Stomach (tissue), 8 donors: ENCODE measurements at regions not wholly inside any gene's neighbourhood (a gene's known extent, or its start where the extent isn't known, plus 50 kb on each side); places are given as distances from the start of the nearest gene placed in this dataset.

ENCODE experiments used
- DNase-seq, 2 donors: peaks; one replicate each; pipeline versions ENCODE4 v3.0.0 to v3.0.0-alpha.2; 2013 to 2019
- H3K27ac ChIP-seq, 5 donors: fragments of 200-600 bp in 4 of 5; sonication (generic) in 4 of 5; one replicate each; pipeline ENCODE4 v1.5.1; 2013 to 2019; ENCODE audit warnings: mild to moderate bottlenecking in 1 of 5, moderate library complexity in 1 of 5
- H3K27me3 ChIP-seq, 3 donors: fragments of 200-600 bp; sonication (generic); one replicate each; pipeline ENCODE4 v1.5.1; 2017 to 2019; ENCODE audit warnings: mixed run types in 1 of 3
- H3K36me3 ChIP-seq, 4 donors: fragments of 200-600 bp; sonication (generic); 1 replicate in 3 of 4; 2 replicates in 1 of 4; pipeline ENCODE4 v1.5.1; 2016 to 2019
- H3K4me1 ChIP-seq, 4 donors: fragments of 200-600 bp; sonication (generic); one replicate each; pipeline ENCODE4 v1.5.1; 2016 to 2019
- H3K4me3 ChIP-seq, 4 donors: fragments of 200-600 bp; sonication (generic) in 3 of 4; one replicate each; pipeline ENCODE4 v1.5.1; 2016 to 2019; ENCODE audit warnings: mild to moderate bottlenecking in 1 of 4
- H3K9me3 ChIP-seq, 4 donors: fragments of 200-600 bp; sonication (generic); one replicate each; pipeline ENCODE4 v1.5.1; 2016 to 2019
- EP300 ChIP-seq: sonication (generic); formaldehyde crosslinking; IDR thresholded peaks from one replicate; pipeline ENCODE4 v1.6.1; 2017; ENCODE audit warnings: antibody characterized with exemption
- POLR2A ChIP-seq, 4 donors: fragments of 450-650 bp; IDR thresholded peaks; one replicate each; pipeline ENCODE4 v1.6.1; 2016; ENCODE audit warnings: antibody characterized with exemption in 4 of 4, control low read depth in 2 of 4, mild to moderate bottlenecking in 1 of 4, moderate library complexity in 1 of 4
- POLR2AphosphoS5 ChIP-seq, 3 donors: sonication (generic); formaldehyde crosslinking; IDR thresholded peaks; one replicate each; pipeline ENCODE4 v1.6.1; 2016; ENCODE audit warnings: antibody characterized with exemption in 3 of 3
- WGBS, 5 donors: extraction: QIAGEN DNeasy Blood & Tissue Kit in 3 of 5; methylation state at CpG; one replicate each; pipeline versions ENCODE4 v1.1.5 to v1.1.7; 2013 to 2018; 5-methylcytosine and 5-hydroxymethylcytosine counted together
- intact Hi-C: fragments of 100-400 bp; cut with DNase I; formaldehyde crosslinking; loops from one replicate; pipeline ENCODE4 v1.15.1; 2023; ENCODE audit warnings: low total_unique reads
- TF ChIP-seq, protein P1 (sequence below), 7 experiments: fragments of 450-650 bp in 4 of 7; fragments of 200-600 bp in 3 of 7; sonication (generic) in 3 of 7; IDR thresholded peaks; one replicate each; pipeline ENCODE4 v1.5.1; 2016 to 2019; ENCODE audit warnings: antibody characterized with exemption in 7 of 7, control low read depth in 2 of 7, mild to moderate bottlenecking in 1 of 7
- donor health status: healthy with polysubstance abuse.
- donor health status: Bipolar disorder and iron deficiency.
- donor health status: healthy.

DNA sequence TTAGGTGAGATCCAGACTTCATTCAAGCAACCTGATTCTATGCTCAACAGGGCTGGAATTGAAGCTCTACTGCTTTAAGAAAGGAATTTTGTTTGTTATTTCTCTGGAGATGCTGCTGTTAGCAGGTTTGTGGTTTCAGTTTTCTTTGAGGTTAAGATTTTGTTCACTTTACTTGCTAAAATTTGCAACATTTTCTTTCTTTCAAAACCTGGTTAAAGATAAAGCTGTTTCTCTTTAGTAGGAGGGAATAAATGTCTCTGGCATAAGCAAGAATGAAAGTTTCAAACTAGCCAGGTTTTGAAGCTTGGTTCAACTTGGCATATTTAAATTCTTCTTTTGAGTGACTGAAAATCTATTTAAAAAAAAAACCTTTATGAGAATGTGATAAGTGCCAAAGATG is 660.6 kb upstream of the NR3C2 start:
- peaks cover 0 to 2% (median 0%) of the 10 kb centered on the region in 4 donors for H3K9me3 ChIP-seq
- intact Hi-C loops = no loop called here

DNA sequence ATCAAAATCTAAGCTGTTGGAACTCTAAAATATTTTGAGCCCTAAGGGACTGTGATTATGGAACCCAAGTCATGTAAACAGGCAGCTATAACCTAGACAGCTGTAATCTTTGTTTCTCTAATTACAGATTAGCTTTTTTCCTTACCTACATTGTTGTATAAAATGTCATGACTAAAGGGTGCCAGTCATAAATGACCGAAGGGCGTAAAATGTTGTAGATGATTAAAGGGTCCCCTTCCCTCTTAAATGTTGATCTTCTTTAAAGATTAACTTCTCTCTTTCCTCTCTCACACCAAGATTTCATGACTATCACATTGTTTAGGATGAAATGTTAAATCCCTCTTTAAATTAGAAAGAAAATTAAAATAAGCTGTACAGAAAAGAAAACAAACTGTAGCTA is 659.4 kb upstream of the NR3C2 start:
- no peak for DNase-seq
- Histone ChIP-seq H3K36me3 (no peaks in the 10 kb centered on the region), H3K27me3 (no peaks in the 10 kb centered on the region), H3K4me1 (no peaks in the 10 kb centered on the region), H3K27ac (no peak overlapping the region), H3K9me3 (peaks cover 0 to 12% (median 9%) of the 10 kb centered on the region in 4 donors), H3K4me3 (no peak overlapping the region)
- intact Hi-C loops = no loop called here
- TF ChIP-seq POLR2A (IDR thresholded peaks at IDR 0.05) (no peak), EP300 (no peak), POLR2AphosphoS5 (IDR thresholded peaks at IDR 0.05) (no peak)
- TF ChIP-seq, protein P1, sequence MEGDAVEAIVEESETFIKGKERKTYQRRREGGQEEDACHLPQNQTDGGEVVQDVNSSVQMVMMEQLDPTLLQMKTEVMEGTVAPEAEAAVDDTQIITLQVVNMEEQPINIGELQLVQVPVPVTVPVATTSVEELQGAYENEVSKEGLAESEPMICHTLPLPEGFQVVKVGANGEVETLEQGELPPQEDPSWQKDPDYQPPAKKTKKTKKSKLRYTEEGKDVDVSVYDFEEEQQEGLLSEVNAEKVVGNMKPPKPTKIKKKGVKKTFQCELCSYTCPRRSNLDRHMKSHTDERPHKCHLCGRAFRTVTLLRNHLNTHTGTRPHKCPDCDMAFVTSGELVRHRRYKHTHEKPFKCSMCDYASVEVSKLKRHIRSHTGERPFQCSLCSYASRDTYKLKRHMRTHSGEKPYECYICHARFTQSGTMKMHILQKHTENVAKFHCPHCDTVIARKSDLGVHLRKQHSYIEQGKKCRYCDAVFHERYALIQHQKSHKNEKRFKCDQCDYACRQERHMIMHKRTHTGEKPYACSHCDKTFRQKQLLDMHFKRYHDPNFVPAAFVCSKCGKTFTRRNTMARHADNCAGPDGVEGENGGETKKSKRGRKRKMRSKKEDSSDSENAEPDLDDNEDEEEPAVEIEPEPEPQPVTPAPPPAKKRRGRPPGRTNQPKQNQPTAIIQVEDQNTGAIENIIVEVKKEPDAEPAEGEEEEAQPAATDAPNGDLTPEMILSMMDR (IDR thresholded peaks at IDR 0.05) = no peak
- WGBS, 5 donors = 77 to 95% (median 90%) methylated on average over 2 of the region's 2 CpGs

More for the DNA sequence above, 660.6 kb upstream of the NR3C2 start:
- Histone ChIP-seq H3K27ac (no peak overlapping the region), H3K4me3 (no peak overlapping the region), H3K27me3 (no peaks in the 10 kb centered on the region), H3K4me1 (no peaks in the 10 kb centered on the region), H3K36me3 (no peaks in the 10 kb centered on the region)
- DNase-seq = no peak
- TF ChIP-seq, protein P1 (IDR thresholded peaks at IDR 0.05) = no peak
- TF ChIP-seq EP300 = no peak
- TF ChIP-seq POLR2A (IDR thresholded peaks at IDR 0.05) = no peak
- TF ChIP-seq POLR2AphosphoS5 (IDR thresholded peaks at IDR 0.05) = no peak

DNA sequence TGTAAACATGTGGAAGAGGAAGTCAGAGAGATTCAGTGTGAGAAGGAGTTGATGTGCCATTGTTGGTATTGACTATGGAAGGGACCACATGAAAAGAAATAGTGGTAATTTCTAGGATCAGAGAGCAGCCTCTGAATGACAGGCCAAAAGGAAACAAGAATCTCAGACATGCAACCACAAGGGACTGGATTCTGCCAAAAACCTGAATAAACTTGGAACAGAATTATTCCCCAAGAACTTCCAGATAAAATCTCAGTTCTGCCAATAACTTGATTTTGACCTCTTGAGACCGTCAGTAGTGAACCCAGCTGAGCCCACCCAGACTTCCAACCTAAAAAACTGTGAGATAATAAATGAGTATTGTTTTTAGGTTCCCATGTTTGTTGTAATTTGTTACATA is 653.6 kb upstream of the NR3C2 start:
- 53 to 83% (median 73%) methylated on average over 1 of the region's 1 CpG for WGBS, 5 donors
- no peak for DNase-seq
- no peak for TF ChIP-seq EP300
- no peak for TF ChIP-seq POLR2AphosphoS5 (IDR thresholded peaks at IDR 0.05)
- TF ChIP-seq, protein P1 (IDR thresholded peaks at IDR 0.05) = no peak
- TF ChIP-seq POLR2A (IDR thresholded peaks at IDR 0.05) = no peak

DNA sequence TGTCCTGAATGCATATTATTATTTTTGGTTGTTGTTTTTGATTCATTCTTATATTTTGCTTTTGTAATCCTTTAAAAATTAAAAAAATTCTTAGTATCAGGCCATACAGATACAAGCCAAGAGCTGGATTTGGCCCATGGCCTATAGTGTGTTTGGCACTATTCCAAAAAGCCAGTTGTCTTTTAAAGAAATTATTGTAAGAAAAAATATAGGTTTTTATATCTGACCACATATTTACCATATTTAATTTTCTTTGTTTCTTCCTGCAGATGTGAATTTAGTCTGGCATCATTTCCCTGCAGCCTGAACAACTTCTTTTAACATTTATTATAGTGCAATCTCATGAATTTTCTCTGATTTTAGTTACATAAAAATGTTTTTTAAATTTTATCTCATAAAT is 652.8 kb upstream of the NR3C2 start:
- H3K4me1 ChIP-seq = no peaks in the 10 kb centered on the region
- H3K4me3 ChIP-seq = no peak overlapping the region
- no peak for DNase-seq
- H3K27ac ChIP-seq = no peak overlapping the region
- no peaks in the 10 kb centered on the region for H3K36me3 ChIP-seq
- TF ChIP-seq POLR2AphosphoS5 (IDR thresholded peaks at IDR 0.05) (no peak), POLR2A (IDR thresholded peaks at IDR 0.05) (no peak), EP300 (no peak)
- TF ChIP-seq, protein P1 (IDR thresholded peaks at IDR 0.05) = no peak
- intact Hi-C loops = no loop called here
- H3K9me3 ChIP-seq = peaks cover 0 to 27% (median 15%) of the 10 kb centered on the region in 4 donors
- H3K27me3 ChIP-seq = no peaks in the 10 kb centered on the region

More for the DNA sequence above, 653.6 kb upstream of the NR3C2 start:
- Histone ChIP-seq H3K27ac (no peak overlapping the region), H3K27me3 (no peaks in the 10 kb centered on the region), H3K36me3 (no peaks in the 10 kb centered on the region), H3K4me3 (no peak overlapping the region), H3K4me1 (no peaks in the 10 kb centered on the region), H3K9me3 (peaks cover 0 to 27% (median 15%) of the 10 kb centered on the region in 4 donors)
- intact Hi-C loops = no loop called here
